Ectodermal cell (in vitro differentiated cells): ENCODE measurements at regions not wholly inside any gene's neighbourhood (a gene's known extent, or its start where the extent isn't known, plus 50 kb on each side); places are given as distances from the start of the nearest gene placed in this dataset.

Source experiments
- H3K27ac ChIP-seq: 2 replicates; pipeline ENCODE4 v1.7.0; 2013; ENCODE audit warnings: mild to moderate bottlenecking, low read depth, low read length; ENCODE audit not compliant: insufficient read depth, poor library complexity, severe bottlenecking
- H3K27me3 ChIP-seq: 2 replicates; pipeline ENCODE4 v1.7.0; 2013; ENCODE audit warnings: mild to moderate bottlenecking, low read length; ENCODE audit not compliant: insufficient read depth, control insufficient read depth, poor library complexity, severe bottlenecking
- H3K36me3 ChIP-seq: one replicate; pipeline ENCODE4 v1.7.0; 2013; ENCODE audit warnings: low read length; ENCODE audit not compliant: control insufficient read depth, insufficient read depth
- H3K4me1 ChIP-seq: one replicate; pipeline ENCODE4 v1.7.0; 2013; ENCODE audit warnings: low read length; ENCODE audit not compliant: control insufficient read depth, insufficient read depth
- H3K4me3 ChIP-seq: 2 replicates; pipeline ENCODE4 v1.7.0; 2013; ENCODE audit warnings: low read depth, low read length, control low read depth; ENCODE audit not compliant: insufficient read depth
- H3K9me3 ChIP-seq: 2 replicates; pipeline ENCODE4 v1.7.0; 2013; ENCODE audit warnings: mild to moderate bottlenecking, low read length, moderate library complexity; ENCODE audit not compliant: control insufficient read depth
- WGBS, 2 experiments: methylation state at CpG; one replicate each; pipeline ENCODE4 v1.1.7; 2013; ENCODE audit warnings: missing lambda C conversion rate in 2 of 2; 5-methylcytosine and 5-hydroxymethylcytosine counted together

- WGBS, 2 experiments: 67 to 70% methylated on average over 1 of the region's 1 CpG
- Histone ChIP-seq H3K4me3 (no peak overlapping the region), H3K9me3 (no peaks in the 10 kb centered on the region), H3K27me3 (no peaks in the 10 kb centered on the region), H3K4me1 (peaks cover 9% of the 10 kb centered on the region), H3K36me3 (no peaks in the 10 kb centered on the region), H3K27ac (no peak overlapping the region)
Measured at GRCh38 chr5:3278643-3279042, 317.0 kb upstream of the IRX1 start.

DNA sequence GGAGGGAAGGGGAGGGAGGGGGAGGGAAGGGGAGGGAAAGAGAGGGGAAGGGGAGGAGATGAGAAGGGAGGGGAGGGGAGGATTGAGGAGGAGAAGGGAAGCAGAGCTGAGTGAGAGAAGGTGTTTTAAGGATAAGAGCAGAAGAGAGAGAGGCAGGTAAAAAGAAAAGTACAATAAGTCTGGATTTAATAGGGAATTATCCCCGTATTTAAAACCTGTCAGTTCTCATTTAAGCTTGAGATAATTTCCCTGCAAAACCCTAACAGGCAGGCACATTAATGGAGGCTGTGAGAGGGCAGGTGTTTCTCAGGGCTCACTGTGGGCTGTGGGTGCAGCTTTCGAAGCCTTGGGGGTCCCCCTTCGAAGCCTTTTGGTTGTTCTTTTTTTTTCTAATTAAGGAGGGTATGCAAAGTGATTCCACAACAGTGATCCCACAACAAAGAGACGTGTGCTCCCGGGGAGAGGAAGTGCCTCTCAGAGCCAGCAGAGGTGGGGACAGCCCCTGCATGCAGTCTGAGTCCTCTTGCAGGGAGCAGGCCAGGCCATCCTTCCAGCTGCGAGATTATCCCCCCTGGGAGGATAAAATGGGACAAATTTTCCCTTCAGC lies 317.9 kb upstream of the IRX1 start:
- peaks cover 9% of the 10 kb centered on the region for H3K4me1 ChIP-seq
- H3K27ac ChIP-seq: no peak overlapping the region
- WGBS, 2 experiments: 3 to 4% methylated on average over 6 of the region's 6 CpGs
- no peaks in the 10 kb centered on the region for H3K9me3 ChIP-seq
- no peaks in the 10 kb centered on the region for H3K36me3 ChIP-seq
- H3K4me3 ChIP-seq: no peak overlapping the region
- H3K27me3 ChIP-seq: no peaks in the 10 kb centered on the region

- H3K4me1 ChIP-seq: peaks cover 9% of the 10 kb centered on the region
- H3K9me3 ChIP-seq: no peaks in the 10 kb centered on the region
- no peak overlapping the region for H3K27ac ChIP-seq
- H3K36me3 ChIP-seq: no peaks in the 10 kb centered on the region
- no peaks in the 10 kb centered on the region for H3K27me3 ChIP-seq
- 64 to 67% methylated on average over 7 of the region's 7 CpGs for WGBS, 2 experiments
- no peak overlapping the region for H3K4me3 ChIP-seq
Measured at GRCh38 chr5:3276896-3277295, 318.7 kb upstream of the IRX1 start.

DNA sequence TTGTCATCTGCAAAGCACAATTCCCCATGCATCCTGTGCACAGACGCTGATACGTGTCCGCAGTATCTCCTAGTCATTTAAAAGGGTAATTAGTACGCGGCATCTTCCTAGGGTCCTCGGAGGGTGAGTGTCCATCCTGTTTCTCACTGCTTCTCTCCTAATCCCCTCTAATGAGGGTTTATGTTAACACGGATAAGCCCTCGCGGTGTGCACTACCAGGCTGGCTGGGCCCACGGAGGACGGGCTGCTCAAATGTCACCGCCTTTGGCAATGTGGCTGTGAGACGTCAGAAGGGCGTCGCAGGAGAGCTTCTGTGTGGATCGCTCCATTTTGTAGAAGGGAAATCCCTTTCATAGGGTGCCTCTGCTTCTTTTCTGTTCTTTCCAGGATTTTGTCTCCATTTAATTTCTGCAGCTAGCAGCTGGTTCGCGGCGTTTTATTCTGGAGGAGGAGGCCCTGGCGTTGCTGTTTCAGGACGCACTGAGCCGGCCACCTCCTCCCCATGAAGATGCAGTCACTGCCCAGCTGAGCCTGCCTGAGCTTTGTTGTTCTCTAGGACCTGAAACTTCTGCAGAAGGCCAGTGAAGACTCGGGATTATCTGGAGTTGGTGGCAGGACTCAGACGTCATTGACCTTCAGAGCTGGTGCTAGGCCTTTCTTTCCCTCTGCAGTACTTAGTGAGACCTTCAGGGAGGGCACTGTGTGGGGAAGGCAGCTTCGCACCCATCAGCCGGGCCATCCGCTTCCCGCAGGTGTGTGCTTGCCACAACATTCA lies 326.1 kb upstream of the IRX1 start:
- WGBS, 2 experiments: 84 to 87% methylated on average over 24 to 28 of the region's 28 CpGs
- Histone ChIP-seq H3K9me3 (no peaks in the 10 kb centered on the region), H3K27ac (no peak overlapping the region), H3K4me3 (no peak overlapping the region), H3K36me3 (no peaks in the 10 kb centered on the region), H3K27me3 (no peaks in the 10 kb centered on the region), H3K4me1 (no peaks in the 10 kb centered on the region)

GRCh38 chr5:3268760-3269330 lies 326.8 kb upstream of the IRX1 start:
- H3K27me3 ChIP-seq: no peaks in the 10 kb centered on the region
- 86 to 92% methylated on average over 9 of the region's 9 CpGs for WGBS, 2 experiments
- no peaks in the 10 kb centered on the region for H3K36me3 ChIP-seq
- H3K27ac ChIP-seq: no peak overlapping the region
- no peak overlapping the region for H3K4me3 ChIP-seq
- no peaks in the 10 kb centered on the region for H3K9me3 ChIP-seq
- H3K4me1 ChIP-seq: no peaks in the 10 kb centered on the region

- Histone ChIP-seq H3K27ac (no peak overlapping the region), H3K4me3 (no peak overlapping the region), H3K36me3 (no peaks in the 10 kb centered on the region), H3K9me3 (no peaks in the 10 kb centered on the region), H3K4me1 (no peaks in the 10 kb centered on the region), H3K27me3 (no peaks in the 10 kb centered on the region)
- 95 to 98% methylated on average over 5 of the region's 5 CpGs for WGBS, 2 experiments
Measured at GRCh38 chr5:3266861-3267260, 328.8 kb upstream of the IRX1 start.

- no peak overlapping the region for H3K27ac ChIP-seq
- H3K4me1 ChIP-seq: no peaks in the 10 kb centered on the region
- no peaks in the 10 kb centered on the region for H3K36me3 ChIP-seq
- no peak overlapping the region for H3K4me3 ChIP-seq
- no peaks in the 10 kb centered on the region for H3K27me3 ChIP-seq
- 84% methylated on average over 6 of the region's 6 CpGs for WGBS, 2 experiments
- H3K9me3 ChIP-seq: no peaks in the 10 kb centered on the region
Measured at GRCh38 chr5:3265936-3266335, 329.7 kb upstream of the IRX1 start.

- Histone ChIP-seq H3K9me3 (no peaks in the 10 kb centered on the region), H3K27ac (no peak overlapping the region), H3K4me1 (peaks cover 1% of the 10 kb centered on the region), H3K36me3 (no peaks in the 10 kb centered on the region), H3K4me3 (no peak overlapping the region), H3K27me3 (no peaks in the 10 kb centered on the region)
- 66 to 86% methylated on average over 2 to 5 of the region's 5 CpGs for WGBS, 2 experiments
Measured at GRCh38 chr5:3265131-3265885, 330.3 kb upstream of the IRX1 start.

DNA sequence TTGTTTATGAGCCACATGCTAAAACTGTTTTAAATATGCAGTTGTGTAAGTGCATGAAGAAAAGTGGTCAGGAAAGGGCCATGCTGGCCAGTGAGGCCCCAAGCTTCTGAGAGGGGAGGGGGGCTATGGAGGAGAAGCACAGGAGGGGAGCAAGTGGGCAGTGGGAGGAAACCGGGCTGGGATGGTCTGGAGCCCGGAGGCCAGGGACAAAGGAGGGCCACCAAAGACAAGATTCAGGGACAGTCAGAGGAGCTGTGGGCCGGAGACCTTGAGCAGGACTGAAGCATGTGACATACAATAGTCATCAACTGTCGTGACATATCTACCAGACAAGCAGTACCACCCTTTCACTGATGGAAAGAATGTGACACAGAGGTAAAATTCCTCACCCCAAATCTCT lies 333.2 kb upstream of the IRX1 start:
- H3K27ac ChIP-seq: no peak overlapping the region
- no peaks in the 10 kb centered on the region for H3K9me3 ChIP-seq
- no peaks in the 10 kb centered on the region for H3K27me3 ChIP-seq
- H3K36me3 ChIP-seq: no peaks in the 10 kb centered on the region
- H3K4me1 ChIP-seq: peaks cover 5% of the 10 kb centered on the region
- H3K4me3 ChIP-seq: no peak overlapping the region
- 86 to 92% methylated on average over 4 of the region's 4 CpGs for WGBS, 2 experiments

DNA sequence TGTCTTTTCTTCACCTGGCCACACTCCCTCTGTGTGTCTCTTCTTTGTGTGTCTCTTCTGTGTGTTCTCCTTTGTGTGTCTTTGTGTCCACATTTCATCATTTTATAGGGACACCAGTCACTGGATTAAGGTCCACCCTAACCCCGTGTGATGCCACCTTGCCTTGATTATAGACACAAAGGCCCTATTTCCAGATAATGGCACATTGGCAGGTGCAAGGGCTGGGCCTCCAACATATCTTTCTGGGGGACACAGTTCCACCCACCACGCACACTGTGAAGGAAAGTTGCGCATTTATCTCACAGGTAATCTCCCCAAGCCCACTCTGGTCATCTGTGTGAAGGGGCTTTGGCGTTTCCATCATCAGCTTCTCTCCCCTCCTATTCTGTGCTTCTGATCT lies 334.6 kb upstream of the IRX1 start:
- H3K9me3 ChIP-seq: no peaks in the 10 kb centered on the region
- 94% methylated on average over 4 of the region's 4 CpGs for WGBS, 2 experiments

More for the DNA sequence above, 334.6 kb upstream of the IRX1 start:
- Histone ChIP-seq H3K36me3 (no peaks in the 10 kb centered on the region), H3K4me1 (peaks cover 5% of the 10 kb centered on the region), H3K27me3 (no peaks in the 10 kb centered on the region), H3K27ac (no peak overlapping the region), H3K4me3 (no peak overlapping the region)
